Astrocyte (in vitro differentiated cells and primary cell): ENCODE measurements at regions not wholly inside any gene's neighbourhood (a gene's known extent, or its start where the extent isn't known, plus 50 kb on each side); places are given as distances from the start of the nearest gene placed in this dataset.

Source experiments
- DNase-seq: peaks from one replicate; pipeline ENCODE4 v3.0.0-alpha.2; 2010; ENCODE audit warnings: low read depth
- FAIRE-seq: peaks from 2 replicates; lab custom pipeline; 2011; peaks lifted over from hg19 to GRCh38; lab: Jason Lieb, UNC
- H2AFZ ChIP-seq: 2 replicates; pipeline ENCODE4 v1.6.0; 2012; ENCODE audit warnings: low read depth, low read length, inconsistent platforms
- H3K27ac ChIP-seq: 2 replicates; pipeline ENCODE4 v1.5.1; 2011; ENCODE audit warnings: low read depth, low read length, inconsistent platforms
- H3K27me3 ChIP-seq: 2 replicates; pipeline ENCODE4 v1.6.0; 2011; ENCODE audit warnings: low read length, inconsistent platforms; ENCODE audit not compliant: insufficient read depth
- H3K36me3 ChIP-seq: 2 replicates; pipeline ENCODE4 v1.5.1; 2011; ENCODE audit warnings: low read length, inconsistent platforms; ENCODE audit not compliant: insufficient read depth
- H3K4me1 ChIP-seq: 2 replicates; pipeline ENCODE4 v1.5.1; 2011; ENCODE audit warnings: low read length, inconsistent platforms; ENCODE audit not compliant: insufficient read depth
- H3K4me2 ChIP-seq: 2 replicates; pipeline ENCODE4 v1.6.0; 2012; ENCODE audit warnings: low read length, inconsistent platforms
- H3K4me3 ChIP-seq: 2 replicates; pipeline ENCODE4 v1.5.1; 2011; ENCODE audit warnings: low read depth, mild to moderate bottlenecking, low read length, inconsistent platforms; ENCODE audit not compliant: insufficient read depth
- H3K79me2 ChIP-seq: 2 replicates; pipeline ENCODE4 v1.6.0; 2012; ENCODE audit warnings: mild to moderate bottlenecking, low read length, inconsistent platforms; ENCODE audit not compliant: insufficient read depth
- H3K9ac ChIP-seq: 2 replicates; pipeline ENCODE4 v1.6.0; 2012; ENCODE audit warnings: mild to moderate bottlenecking, low read length, inconsistent platforms
- H3K9me3 ChIP-seq: 2 replicates; pipeline ENCODE4 v1.5.1; 2012; ENCODE audit warnings: low read depth, mild to moderate bottlenecking, low read length, inconsistent platforms; ENCODE audit not compliant: insufficient read depth
- H4K20me1 ChIP-seq: 2 replicates; pipeline ENCODE4 v1.6.0; 2012; ENCODE audit warnings: low read length, inconsistent platforms; ENCODE audit not compliant: insufficient read depth
- H3K27ac Mint-ChIP-seq: one replicate; pipeline ENCODE4 v1.8.0; 2021; ENCODE audit warnings: mild to moderate bottlenecking, mixed read lengths; ENCODE audit not compliant: unreplicated experiment
- H3K27me3 Mint-ChIP-seq: one replicate; pipeline ENCODE4 v1.8.0; 2021; ENCODE audit warnings: low read depth, mixed read lengths; ENCODE audit not compliant: unreplicated experiment
- H3K36me3 Mint-ChIP-seq: one replicate; pipeline ENCODE4 v1.8.0; 2021; ENCODE audit warnings: low read depth, mixed read lengths; ENCODE audit not compliant: unreplicated experiment
- H3K4me1 Mint-ChIP-seq: one replicate; pipeline ENCODE4 v1.8.0; 2021; ENCODE audit warnings: low read depth, mixed read lengths; ENCODE audit not compliant: unreplicated experiment
- H3K4me3 Mint-ChIP-seq: one replicate; pipeline ENCODE4 v1.8.0; 2021; ENCODE audit warnings: mild to moderate bottlenecking, moderate library complexity, mixed read lengths; ENCODE audit not compliant: unreplicated experiment
- H3K9me3 Mint-ChIP-seq: one replicate; pipeline ENCODE4 v1.8.0; 2021; ENCODE audit warnings: mild to moderate bottlenecking, mixed read lengths; ENCODE audit not compliant: unreplicated experiment
- CTCF ChIP-seq: IDR thresholded peaks from 2 replicates; pipeline ENCODE4 v1.5.1; 2011; ENCODE audit warnings: low read depth, mild to moderate bottlenecking, inconsistent platforms, low read length, moderate library complexity; ENCODE audit not compliant: insufficient read depth
- EZH2 ChIP-seq: IDR thresholded peaks from 2 replicates; pipeline ENCODE4 v1.6.1; 2012; ENCODE audit warnings: mild to moderate bottlenecking, low read length, inconsistent platforms; ENCODE audit not compliant: insufficient read depth

DNA sequence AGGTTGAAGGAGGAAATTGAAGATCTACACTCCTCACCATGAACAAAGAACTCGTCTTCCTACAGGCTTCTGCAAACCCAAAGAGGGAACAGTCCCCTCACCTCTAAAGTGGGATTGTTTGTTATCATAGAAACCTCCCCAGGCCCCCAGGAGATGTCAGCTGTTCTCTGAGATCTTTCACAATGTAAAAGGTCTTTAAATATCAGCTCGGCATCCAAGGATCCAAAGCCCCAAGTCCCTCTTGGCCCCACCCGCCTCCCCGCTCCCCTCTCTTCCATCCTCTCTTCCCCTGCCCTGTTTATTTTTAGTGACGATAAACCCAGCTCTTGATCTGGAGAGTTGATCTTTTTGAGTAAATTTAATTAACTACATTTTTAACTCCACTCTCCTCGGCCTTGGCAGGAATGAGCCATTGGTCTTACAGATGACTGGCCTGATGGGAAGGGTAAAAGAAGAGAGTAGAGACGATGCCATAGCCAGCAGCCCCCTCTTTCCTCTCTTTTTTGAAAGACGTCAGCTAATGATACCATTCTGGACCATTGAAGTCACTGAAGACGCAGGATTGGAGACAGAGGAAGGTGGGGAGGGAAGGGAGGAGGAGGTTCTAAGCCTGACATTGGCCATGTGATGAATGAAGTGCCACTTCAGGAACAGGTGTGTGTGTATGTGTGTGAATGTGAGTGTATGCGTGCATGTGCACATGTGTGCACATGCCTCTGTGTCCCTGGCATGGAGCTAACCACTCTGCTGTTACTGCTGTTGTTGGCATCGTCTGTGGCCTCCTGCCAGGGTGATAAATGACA, 521.8 kb downstream of the NTRK3 start:
- Mint-ChIP-seq H3K9me3 (no peaks in the 10 kb centered on the region), H3K4me1 (peaks cover 58% of the 10 kb centered on the region), H3K27ac (no peak overlapping the region), H3K36me3 (no peaks in the 10 kb centered on the region), H3K27me3 (no peaks in the 10 kb centered on the region), H3K4me3 (no peak overlapping the region)
- FAIRE-seq: no peak
- Histone ChIP-seq H3K9me3 (no peaks in the 10 kb centered on the region), H3K4me1 (peaks cover 33% of the 10 kb centered on the region), H3K36me3 (no peaks in the 10 kb centered on the region), H3K4me2 (no peak overlapping the region), H3K27me3 (no peaks in the 10 kb centered on the region), H3K9ac (no peak overlapping the region), H2AFZ (no peak overlapping the region), H3K79me2 (no peaks in the 10 kb centered on the region), H3K27ac (no peak overlapping the region), H4K20me1 (no peaks in the 10 kb centered on the region), H3K4me3 (no peak overlapping the region)
- no peak for DNase-seq
- TF ChIP-seq CTCF (no peak), EZH2 (no peak)

- Histone ChIP-seq H3K9ac (no peak overlapping the region), H3K79me2 (no peaks in the 10 kb centered on the region), H3K4me3 (no peak overlapping the region), H3K27me3 (no peaks in the 10 kb centered on the region), H4K20me1 (no peaks in the 10 kb centered on the region), H3K27ac (no peak overlapping the region), H3K36me3 (no peaks in the 10 kb centered on the region), H2AFZ (no peak overlapping the region), H3K4me1 (peaks cover 27% of the 10 kb centered on the region), H3K9me3 (no peaks in the 10 kb centered on the region), H3K4me2 (no peak overlapping the region)
- Mint-ChIP-seq H3K27me3 (no peaks in the 10 kb centered on the region), H3K4me3 (no peak overlapping the region), H3K9me3 (no peaks in the 10 kb centered on the region), H3K27ac (no peak overlapping the region), H3K36me3 (no peaks in the 10 kb centered on the region), H3K4me1 (peaks cover 51% of the 10 kb centered on the region)
- TF ChIP-seq EZH2: no peak
- TF ChIP-seq CTCF: no peak
- DNase-seq (no peak), FAIRE-seq (no peak)
Measured at GRCh38 chr15:87733977-87734376, 522.6 kb downstream of the NTRK3 start.

GRCh38 chr15:87733541-87733941, 523.0 kb downstream of the NTRK3 start:
- H3K27me3 ChIP-seq: no peaks in the 10 kb centered on the region
- TF ChIP-seq CTCF (no peak), EZH2 (no peak)
- H3K9ac ChIP-seq: no peak overlapping the region
- H3K79me2 ChIP-seq: no peaks in the 10 kb centered on the region
- H3K4me3 ChIP-seq: no peak overlapping the region
- H3K27ac Mint-ChIP-seq: no peak overlapping the region
- no peak overlapping the region for H3K27ac ChIP-seq
- H3K4me2 ChIP-seq: no peak overlapping the region
- FAIRE-seq (no peak), DNase-seq (no peak)
- H3K9me3 ChIP-seq: no peaks in the 10 kb centered on the region
- H3K27me3 Mint-ChIP-seq: no peaks in the 10 kb centered on the region
- H3K4me1 Mint-ChIP-seq: peaks cover 47% of the 10 kb centered on the region
- no peak overlapping the region for H2AFZ ChIP-seq
- no peak overlapping the region for H3K4me3 Mint-ChIP-seq
- H4K20me1 ChIP-seq: no peaks in the 10 kb centered on the region
- peaks cover 27% of the 10 kb centered on the region for H3K4me1 ChIP-seq
- no peaks in the 10 kb centered on the region for H3K36me3 Mint-ChIP-seq
- no peaks in the 10 kb centered on the region for H3K36me3 ChIP-seq
- no peaks in the 10 kb centered on the region for H3K9me3 Mint-ChIP-seq
